Ascending aorta (tissue), 2 donors: ENCODE measurements at regions not wholly inside any gene's neighbourhood (a gene's known extent, or its start where the extent isn't known, plus 50 kb on each side); places are given as distances from the start of the nearest gene placed in this dataset.
A peak's percentile ranks its signal among the peaks of the same experiment; 100 is the strongest.

ENCODE experiments used
- DNase-seq, 2 donors: peaks; one replicate each; pipeline ENCODE4 v3.0.0-alpha.2; 2019; ENCODE audit warnings: low spot score in 2 of 2
- H3K27ac ChIP-seq, 2 donors: fragments of 200-600 bp; sonication (generic); one replicate each; pipeline ENCODE4 v1.5.1; 2016 to 2017; ENCODE audit warnings: mild to moderate bottlenecking in 1 of 2
- H3K27me3 ChIP-seq: fragments of 200-600 bp; sonication (generic); one replicate; pipeline ENCODE4 v1.5.1; 2017
- H3K36me3 ChIP-seq, 2 donors: fragments of 200-600 bp; sonication (generic); one replicate each; pipeline ENCODE4 v1.5.1; 2016
- H3K4me1 ChIP-seq, 2 donors: fragments of 200-600 bp; sonication (generic); one replicate each; pipeline ENCODE4 v1.5.1; 2016 to 2017; ENCODE audit warnings: mild to moderate bottlenecking in 1 of 2
- H3K4me3 ChIP-seq, 2 donors: fragments of 200-600 bp; sonication (generic); one replicate each; pipeline ENCODE4 v1.5.1; 2016 to 2017; ENCODE audit warnings: mild to moderate bottlenecking in 1 of 2
- H3K9me3 ChIP-seq, 2 donors: fragments of 200-600 bp; sonication (generic); one replicate each; pipeline ENCODE4 v1.5.1; 2016
- intact Hi-C: fragments of 100-400 bp; cut with DNase I; formaldehyde crosslinking; loops from one replicate; pipeline ENCODE4 v1.15.1; 2023
- TF ChIP-seq, protein P1 (sequence below), 3 experiments: fragments of 200-600 bp in 2 of 3; fragments of 450-650 bp in 1 of 3; sonication (generic) in 2 of 3; IDR thresholded peaks; one replicate each; pipeline ENCODE4 v1.5.1; 2016 to 2019; ENCODE audit warnings: antibody characterized with exemption in 3 of 3, mild to moderate bottlenecking in 1 of 3, moderate library complexity in 1 of 3

- Histone ChIP-seq H3K4me3 (peak overlapping the region; percentile 19 to 26), H3K36me3 (no peaks in the 10 kb centered on the region), H3K27me3 (no peaks in the 10 kb centered on the region), H3K4me1 (peaks cover 0 to 2% of the 10 kb centered on the region in 2 donors), H3K27ac (no peak overlapping the region), H3K9me3 (no peaks in the 10 kb centered on the region)
- TF ChIP-seq, protein P1, sequence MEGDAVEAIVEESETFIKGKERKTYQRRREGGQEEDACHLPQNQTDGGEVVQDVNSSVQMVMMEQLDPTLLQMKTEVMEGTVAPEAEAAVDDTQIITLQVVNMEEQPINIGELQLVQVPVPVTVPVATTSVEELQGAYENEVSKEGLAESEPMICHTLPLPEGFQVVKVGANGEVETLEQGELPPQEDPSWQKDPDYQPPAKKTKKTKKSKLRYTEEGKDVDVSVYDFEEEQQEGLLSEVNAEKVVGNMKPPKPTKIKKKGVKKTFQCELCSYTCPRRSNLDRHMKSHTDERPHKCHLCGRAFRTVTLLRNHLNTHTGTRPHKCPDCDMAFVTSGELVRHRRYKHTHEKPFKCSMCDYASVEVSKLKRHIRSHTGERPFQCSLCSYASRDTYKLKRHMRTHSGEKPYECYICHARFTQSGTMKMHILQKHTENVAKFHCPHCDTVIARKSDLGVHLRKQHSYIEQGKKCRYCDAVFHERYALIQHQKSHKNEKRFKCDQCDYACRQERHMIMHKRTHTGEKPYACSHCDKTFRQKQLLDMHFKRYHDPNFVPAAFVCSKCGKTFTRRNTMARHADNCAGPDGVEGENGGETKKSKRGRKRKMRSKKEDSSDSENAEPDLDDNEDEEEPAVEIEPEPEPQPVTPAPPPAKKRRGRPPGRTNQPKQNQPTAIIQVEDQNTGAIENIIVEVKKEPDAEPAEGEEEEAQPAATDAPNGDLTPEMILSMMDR (IDR thresholded peaks at IDR 0.05) = no peak
- intact Hi-C loops = no loop called here
- DNase-seq = no peak
Measured at GRCh38 chr7:98470485-98471240, 69.8 kb upstream of the BAIAP2L1 start.

GRCh38 chr7:98469088-98469487 is 68.2 kb upstream of the BAIAP2L1 start:
- H3K4me1 ChIP-seq = peaks cover 0 to 2% of the 10 kb centered on the region in 2 donors
- no peak overlapping the region for H3K4me3 ChIP-seq
- DNase-seq = no peak
- TF ChIP-seq, protein P1 (IDR thresholded peaks at IDR 0.05) = no peak
- H3K36me3 ChIP-seq = no peaks in the 10 kb centered on the region
- intact Hi-C loops = no loop called here
- H3K9me3 ChIP-seq = no peaks in the 10 kb centered on the region
- H3K27ac ChIP-seq = no peak overlapping the region
- H3K27me3 ChIP-seq = no peaks in the 10 kb centered on the region

GRCh38 chr7:98467570-98468312 is 66.9 kb upstream of the BAIAP2L1 start:
- Histone ChIP-seq H3K36me3 (no peaks in the 10 kb centered on the region), H3K9me3 (no peaks in the 10 kb centered on the region), H3K27me3 (no peaks in the 10 kb centered on the region), H3K4me1 (peaks cover 0 to 2% of the 10 kb centered on the region in 2 donors), H3K4me3 (no peak overlapping the region), H3K27ac (no peak overlapping the region)
- intact Hi-C loops = no loop called here
- TF ChIP-seq, protein P1 (IDR thresholded peaks at IDR 0.05) = no peak
- DNase-seq = no peak

DNA sequence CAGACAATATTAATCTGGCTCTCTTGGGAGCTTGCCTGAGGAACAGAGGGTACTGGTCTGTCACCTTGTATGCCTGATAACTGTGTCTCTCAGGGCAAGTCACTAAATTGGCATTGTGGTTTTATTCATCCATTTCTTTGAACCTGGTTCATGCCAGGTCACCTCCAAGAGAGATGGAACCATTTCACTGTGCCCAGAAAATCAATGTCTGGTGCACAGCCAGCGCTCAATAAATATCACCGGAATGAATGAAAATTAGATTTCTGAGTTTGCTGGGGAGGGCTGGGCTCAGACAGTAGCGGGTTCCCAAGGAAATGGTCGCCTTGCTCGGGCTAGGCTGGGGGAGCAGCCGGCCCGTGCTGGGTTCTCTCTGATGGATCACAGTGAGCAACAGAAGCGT is 64.1 kb upstream of the BAIAP2L1 start:
- Histone ChIP-seq H3K9me3 (no peaks in the 10 kb centered on the region), H3K27me3 (no peaks in the 10 kb centered on the region), H3K27ac (no peak overlapping the region), H3K4me3 (no peak overlapping the region), H3K4me1 (no peaks in the 10 kb centered on the region), H3K36me3 (no peaks in the 10 kb centered on the region)
- TF ChIP-seq, protein P1 (IDR thresholded peaks at IDR 0.05) = no peak
- intact Hi-C loops = no loop called here
- DNase-seq = no peak

DNA sequence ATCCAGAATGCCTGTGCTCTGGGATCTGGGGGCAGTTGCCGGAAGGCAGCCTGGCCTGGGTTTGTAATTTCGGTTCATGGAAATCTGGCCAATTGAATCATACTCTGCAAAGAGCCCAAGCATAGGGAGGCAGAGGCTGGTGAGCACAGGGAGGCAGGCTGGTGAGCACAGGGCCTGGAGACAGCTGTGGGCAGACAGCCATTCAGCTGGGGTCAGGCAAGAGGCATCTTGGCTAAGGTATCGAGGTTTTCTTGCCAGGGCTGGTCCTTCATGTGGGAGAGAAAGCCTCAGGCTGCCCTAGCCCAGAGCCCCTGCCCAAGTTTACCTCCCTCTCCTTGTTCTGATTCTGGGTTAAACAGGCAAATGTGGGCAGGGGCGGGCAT is 63.7 kb upstream of the BAIAP2L1 start:
- Histone ChIP-seq H3K9me3 (no peaks in the 10 kb centered on the region), H3K4me3 (no peak overlapping the region), H3K27ac (no peak overlapping the region), H3K27me3 (no peaks in the 10 kb centered on the region), H3K36me3 (no peaks in the 10 kb centered on the region), H3K4me1 (no peaks in the 10 kb centered on the region)
- TF ChIP-seq, protein P1 (IDR thresholded peaks at IDR 0.05) = no peak
- no peak for DNase-seq
- intact Hi-C loops = no loop called here
